NCI-H187 treated with DMSO at 0.1 percent for 48 hours (cell line): ENCODE measurements at regions not wholly inside any gene's neighbourhood (a gene's known extent, or its start where the extent isn't known, plus 50 kb on each side); places are given as distances from the start of the nearest gene placed in this dataset.
"Not testable (repeated sequence)": the region's sequence is repeated elsewhere in the genome, so short reads cannot be mapped to it uniquely, and the experiment has no call there.

Experiments
- DNase-seq: peaks from one replicate; lab custom pipeline; 2025; lab: John Stamatoyannopoulos, UW

- no peak for DNase-seq
Measured at GRCh38 chr7:127530148-127530547, 55.2 kb downstream of the GCC1 start.

- DNase-seq: no peak
Measured at GRCh38 chr7:127527561-127527960, 57.8 kb downstream of the GCC1 start.

- DNase-seq: no peak
Measured at GRCh38 chr7:127525866-127526480, 59.4 kb downstream of the GCC1 start.

GRCh38 chr7:127516320-127516719, 69.1 kb downstream of the GCC1 start:
- no peak for DNase-seq

GRCh38 chr7:127514499-127514898, 70.9 kb downstream of the GCC1 start:
- peak; percentile 10 for DNase-seq

GRCh38 chr7:127513311-127513710, 72.1 kb downstream of the GCC1 start:
- no peak for DNase-seq

- no peak for DNase-seq
Measured at GRCh38 chr7:127512663-127513062, 72.7 kb downstream of the GCC1 start.

- DNase-seq: no peak
Measured at GRCh38 chr7:127504715-127505114, 80.7 kb downstream of the GCC1 start.

GRCh38 chr7:127501817-127502216, 83.6 kb downstream of the GCC1 start:
- DNase-seq: no peak

GRCh38 chr7:127487381-127487780, 94.9 kb upstream of the ZNF800 start:
- no peak for DNase-seq

GRCh38 chr7:127486654-127487053, 94.1 kb upstream of the ZNF800 start:
- no peak for DNase-seq

- no peak for DNase-seq
Measured at GRCh38 chr7:127485482-127485881, 93.0 kb upstream of the ZNF800 start.

- no peak for DNase-seq
Measured at GRCh38 chr7:127484954-127485353, 92.4 kb upstream of the ZNF800 start.

GRCh38 chr7:127478461-127478860, 86.0 kb upstream of the ZNF800 start:
- no peak for DNase-seq

- no peak for DNase-seq
Measured at GRCh38 chr7:127478024-127478355, 85.5 kb upstream of the ZNF800 start.

GRCh38 chr7:127477295-127478023, 85.0 kb upstream of the ZNF800 start:
- no peak for DNase-seq

- no peak for DNase-seq
Measured at GRCh38 chr7:127476618-127477017, 84.1 kb upstream of the ZNF800 start.

GRCh38 chr7:127474457-127474856, 81.9 kb upstream of the ZNF800 start:
- no peak for DNase-seq

GRCh38 chr7:127473409-127473808, 80.9 kb upstream of the ZNF800 start:
- DNase-seq: no peak

GRCh38 chr7:127460077-127460476, 67.6 kb upstream of the ZNF800 start:
- no peak for DNase-seq

GRCh38 chr7:127451258-127451657, 58.8 kb upstream of the ZNF800 start:
- not testable (repeated sequence) for DNase-seq

- no peak for DNase-seq
Measured at GRCh38 chr7:127448566-127448965, 56.1 kb upstream of the ZNF800 start.

- no peak for DNase-seq
Measured at GRCh38 chr7:127447326-127447945, 54.9 kb upstream of the ZNF800 start.

- DNase-seq: no peak
Measured at GRCh38 chr7:127446842-127447241, 54.3 kb upstream of the ZNF800 start.
